ENCODE measurements at regions not wholly inside any gene's neighbourhood (a gene's known extent, or its start where the extent isn't known, plus 50 kb on each side); places are given as distances from the start of the nearest gene placed in this dataset.
"Not testable (repeated sequence)": the region's sequence is repeated elsewhere in the genome, so short reads cannot be mapped to it uniquely, and the experiment has no call there.

DNA sequence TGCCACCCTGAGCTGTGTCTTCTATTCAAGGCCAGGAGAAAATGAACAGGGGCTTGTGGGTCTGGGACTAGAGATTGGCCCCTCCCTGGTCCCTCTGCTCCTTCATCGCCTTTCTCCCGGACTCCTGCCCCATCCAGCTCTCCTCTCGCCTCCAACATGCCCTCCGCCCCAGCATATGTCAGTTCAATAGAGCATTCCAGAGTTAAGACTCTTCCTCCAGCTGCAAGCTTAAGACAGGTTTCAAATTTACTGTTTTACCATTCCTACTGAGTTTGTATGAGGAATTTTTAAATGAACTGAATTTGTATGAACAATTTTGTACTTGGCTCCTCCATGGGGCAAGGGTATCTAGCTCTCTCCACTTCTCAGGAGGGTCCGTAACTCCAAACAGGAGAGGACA lies 195.6 kb downstream of the TBC1D2B start:
- intact Hi-C loops (cut with micrococcal nuclease): no loop called here
- ATAC-seq (ENCODE audit: low read depth) (no peak), DNase-seq (no peak)
- Mint-ChIP-seq H3K27me3 (peaks cover 8% of the 10 kb centered on the region), H3K9me3 (ENCODE audit: insufficient read depth) (no peaks in the 10 kb centered on the region), H3K4me1 (no peaks in the 10 kb centered on the region), H3K27ac (no peak overlapping the region), H3K4me3 (no peak overlapping the region)
- Histone ChIP-seq H2AFZ (ENCODE audit: insufficient read depth, low read depth, low read length, poor library complexity, severe bottlenecking) (no peak overlapping the region), H4K20me1 (ENCODE audit: control insufficient read depth, insufficient read depth, low read length, poor library complexity, severe bottlenecking) (no peaks in the 10 kb centered on the region), H3K27me3 (replicated peaks in 1 of 4; ENCODE audit: control extremely low read depth in 1 of 4, control insufficient read depth in 3 of 4, insufficient read depth in 4 of 4, low read length in 3 of 4) (no peaks in the 10 kb centered on the region), H3K9me3 (ENCODE audit: control extremely low read depth in 1 of 3, control insufficient read depth in 2 of 3, insufficient read depth in 1 of 3, low read length in 2 of 3) (no peaks in the 10 kb centered on the region), H3K79me2 (ENCODE audit: control insufficient read depth, insufficient read depth, low read length) (no peaks in the 10 kb centered on the region), H3K4me3 (ENCODE audit: control extremely low read depth in 1 of 5, extremely low read depth in 1 of 5, insufficient read depth in 1 of 5, low read depth in 2 of 5, low read length in 4 of 5) (no peak overlapping the region), H3K9ac (ENCODE audit: low read length) (no peak overlapping the region), H3K4me2 (replicated peaks; ENCODE audit: low read depth, low read length, poor library complexity, severe bottlenecking) (no peak overlapping the region), H3K36me3 (replicated peaks in 1 of 2; ENCODE audit: control extremely low read depth in 1 of 2, control insufficient read depth in 1 of 2, extremely low read depth in 1 of 2, insufficient read depth in 2 of 2, low read length in 1 of 2) (no peaks in the 10 kb centered on the region), H3K27ac (ENCODE audit: low read length in 2 of 2) (no peak overlapping the region), H3K4me1 (ENCODE audit: control insufficient read depth in 2 of 2, insufficient read depth in 2 of 2, low read length in 2 of 2) (no peaks in the 10 kb centered on the region)
- CTCF ChIA-PET: no interaction called here
- POLR2A ChIA-PET: no interaction called here
- no peak for TF ChIP-seq EZH2 (IDR thresholded peaks at IDR 0.05; ENCODE audit: borderline replicate concordance, insufficient read depth, low read depth, low read length, poor library complexity, severe bottlenecking)
- TF ChIP-seq, protein P1, sequence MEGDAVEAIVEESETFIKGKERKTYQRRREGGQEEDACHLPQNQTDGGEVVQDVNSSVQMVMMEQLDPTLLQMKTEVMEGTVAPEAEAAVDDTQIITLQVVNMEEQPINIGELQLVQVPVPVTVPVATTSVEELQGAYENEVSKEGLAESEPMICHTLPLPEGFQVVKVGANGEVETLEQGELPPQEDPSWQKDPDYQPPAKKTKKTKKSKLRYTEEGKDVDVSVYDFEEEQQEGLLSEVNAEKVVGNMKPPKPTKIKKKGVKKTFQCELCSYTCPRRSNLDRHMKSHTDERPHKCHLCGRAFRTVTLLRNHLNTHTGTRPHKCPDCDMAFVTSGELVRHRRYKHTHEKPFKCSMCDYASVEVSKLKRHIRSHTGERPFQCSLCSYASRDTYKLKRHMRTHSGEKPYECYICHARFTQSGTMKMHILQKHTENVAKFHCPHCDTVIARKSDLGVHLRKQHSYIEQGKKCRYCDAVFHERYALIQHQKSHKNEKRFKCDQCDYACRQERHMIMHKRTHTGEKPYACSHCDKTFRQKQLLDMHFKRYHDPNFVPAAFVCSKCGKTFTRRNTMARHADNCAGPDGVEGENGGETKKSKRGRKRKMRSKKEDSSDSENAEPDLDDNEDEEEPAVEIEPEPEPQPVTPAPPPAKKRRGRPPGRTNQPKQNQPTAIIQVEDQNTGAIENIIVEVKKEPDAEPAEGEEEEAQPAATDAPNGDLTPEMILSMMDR (IDR thresholded peaks at IDR 0.05): no peak
- 100% methylated on average over 2 of the region's 5 CpGs for WGBS (ENCODE audit: insufficient coverage)

DNA sequence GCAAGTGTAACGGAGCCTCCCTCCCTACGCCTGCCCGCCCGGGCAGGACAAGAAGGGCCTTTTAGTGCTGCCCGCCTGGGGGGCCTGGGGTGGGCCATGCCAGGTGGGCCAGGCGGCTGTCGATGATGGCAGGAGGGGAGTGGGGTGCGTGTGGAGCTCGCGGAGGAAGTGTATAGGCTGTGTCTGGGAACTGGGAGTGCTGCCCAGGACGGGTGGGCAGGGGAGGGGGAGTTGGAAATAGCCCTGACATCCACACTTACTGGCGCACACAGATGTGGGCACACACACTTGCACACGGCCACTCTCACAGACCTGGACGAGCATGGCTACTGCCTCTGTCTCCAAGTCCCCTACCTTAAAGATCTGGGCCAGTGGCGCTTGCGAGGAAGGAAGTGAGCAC lies 196.0 kb downstream of the TBC1D2B start:
- H3K27me3 ChIP-seq (replicated peaks in 1 of 4; ENCODE audit: control extremely low read depth in 1 of 4, control insufficient read depth in 3 of 4, insufficient read depth in 4 of 4, low read length in 3 of 4); CTCF ChIA-PET; ATAC-seq (ENCODE audit: low read depth); H4K20me1 ChIP-seq (ENCODE audit: control insufficient read depth, insufficient read depth, low read length, poor library complexity, severe bottlenecking); H3K27ac Mint-ChIP-seq; H3K36me3 ChIP-seq (replicated peaks in 1 of 2; ENCODE audit: control extremely low read depth in 1 of 2, control insufficient read depth in 1 of 2, extremely low read depth in 1 of 2, insufficient read depth in 2 of 2, low read length in 1 of 2); H3K9me3 Mint-ChIP-seq (ENCODE audit: insufficient read depth); H3K27me3 Mint-ChIP-seq; H3K4me1 Mint-ChIP-seq; H2AFZ ChIP-seq (ENCODE audit: insufficient read depth, low read depth, low read length, poor library complexity, severe bottlenecking); H3K9ac ChIP-seq (ENCODE audit: low read length); intact Hi-C loops (cut with micrococcal nuclease); H3K79me2 ChIP-seq (ENCODE audit: control insufficient read depth, insufficient read depth, low read length); H3K27ac ChIP-seq (ENCODE audit: low read length in 2 of 2); H3K4me2 ChIP-seq (replicated peaks; ENCODE audit: low read depth, low read length, poor library complexity, severe bottlenecking); DNase-seq; H3K4me3 ChIP-seq (ENCODE audit: control extremely low read depth in 1 of 5, extremely low read depth in 1 of 5, insufficient read depth in 1 of 5, low read depth in 2 of 5, low read length in 4 of 5); POLR2A ChIA-PET; H3K9me3 ChIP-seq (ENCODE audit: control extremely low read depth in 1 of 3, control insufficient read depth in 2 of 3, insufficient read depth in 1 of 3, low read length in 2 of 3); H3K4me1 ChIP-seq (ENCODE audit: control insufficient read depth in 2 of 2, insufficient read depth in 2 of 2, low read length in 2 of 2); H3K4me3 Mint-ChIP-seq: not testable (repeated sequence)
- 61% methylated on average over 8 of the region's 16 CpGs for WGBS (ENCODE audit: insufficient coverage)

DNA sequence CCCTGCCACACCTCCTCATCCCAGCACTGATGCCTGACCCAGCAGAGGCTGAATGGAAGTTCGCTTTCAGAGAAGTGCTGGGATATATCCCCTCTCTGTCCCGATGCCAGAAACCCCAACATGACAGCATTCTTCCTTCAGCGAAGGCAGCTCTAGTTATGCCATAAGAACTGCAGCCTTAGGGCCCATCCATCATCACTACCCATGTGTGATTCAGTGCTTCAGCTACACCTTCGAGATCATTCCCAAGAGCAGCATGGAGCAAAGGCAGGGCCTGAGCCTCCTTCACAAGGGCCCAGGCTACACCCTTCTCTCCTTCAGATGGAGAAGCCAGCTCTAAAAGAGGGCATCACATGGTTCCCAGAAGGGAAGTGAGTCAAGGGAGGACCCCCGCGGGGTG lies 198.0 kb downstream of the TBC1D2B start:
- H3K9me3 Mint-ChIP-seq (ENCODE audit: insufficient read depth); ATAC-seq (ENCODE audit: low read depth); H3K27me3 ChIP-seq (replicated peaks in 1 of 4; ENCODE audit: control extremely low read depth in 1 of 4, control insufficient read depth in 3 of 4, insufficient read depth in 4 of 4, low read length in 3 of 4); H3K36me3 ChIP-seq (replicated peaks in 1 of 2; ENCODE audit: control extremely low read depth in 1 of 2, control insufficient read depth in 1 of 2, extremely low read depth in 1 of 2, insufficient read depth in 2 of 2, low read length in 1 of 2); POLR2A ChIA-PET; H2AFZ ChIP-seq (ENCODE audit: insufficient read depth, low read depth, low read length, poor library complexity, severe bottlenecking); H3K4me3 ChIP-seq (ENCODE audit: control extremely low read depth in 1 of 5, extremely low read depth in 1 of 5, insufficient read depth in 1 of 5, low read depth in 2 of 5, low read length in 4 of 5); H3K4me1 ChIP-seq (ENCODE audit: control insufficient read depth in 2 of 2, insufficient read depth in 2 of 2, low read length in 2 of 2); H3K9me3 ChIP-seq (ENCODE audit: control extremely low read depth in 1 of 3, control insufficient read depth in 2 of 3, insufficient read depth in 1 of 3, low read length in 2 of 3); H3K4me1 Mint-ChIP-seq; H3K4me3 Mint-ChIP-seq; H3K27ac ChIP-seq (ENCODE audit: low read length in 2 of 2); H3K79me2 ChIP-seq (ENCODE audit: control insufficient read depth, insufficient read depth, low read length); H3K27ac Mint-ChIP-seq; CTCF ChIA-PET; H3K4me2 ChIP-seq (replicated peaks; ENCODE audit: low read depth, low read length, poor library complexity, severe bottlenecking); H3K27me3 Mint-ChIP-seq; DNase-seq; H4K20me1 ChIP-seq (ENCODE audit: control insufficient read depth, insufficient read depth, low read length, poor library complexity, severe bottlenecking); intact Hi-C loops (cut with micrococcal nuclease); H3K9ac ChIP-seq (ENCODE audit: low read length): not testable (repeated sequence)
- whole genome bisulfite sequencing (ENCODE audit: insufficient coverage): 93% methylated on average over 3 of the region's 6 CpGs

Data from B cell (primary cell).